CD1c-positive myeloid dendritic cell (primary cell): ENCODE measurements at regions not wholly inside any gene's neighbourhood (a gene's known extent, or its start where the extent isn't known, plus 50 kb on each side); places are given as distances from the start of the nearest gene placed in this dataset.
A peak's percentile ranks its signal among the peaks of the same experiment; 100 is the strongest.

ENCODE experiments used
- DNase-seq: peaks from one replicate; pipeline ENCODE4 v3.0.0-alpha.2; 2016; ENCODE audit errors: extremely low spot score

DNA sequence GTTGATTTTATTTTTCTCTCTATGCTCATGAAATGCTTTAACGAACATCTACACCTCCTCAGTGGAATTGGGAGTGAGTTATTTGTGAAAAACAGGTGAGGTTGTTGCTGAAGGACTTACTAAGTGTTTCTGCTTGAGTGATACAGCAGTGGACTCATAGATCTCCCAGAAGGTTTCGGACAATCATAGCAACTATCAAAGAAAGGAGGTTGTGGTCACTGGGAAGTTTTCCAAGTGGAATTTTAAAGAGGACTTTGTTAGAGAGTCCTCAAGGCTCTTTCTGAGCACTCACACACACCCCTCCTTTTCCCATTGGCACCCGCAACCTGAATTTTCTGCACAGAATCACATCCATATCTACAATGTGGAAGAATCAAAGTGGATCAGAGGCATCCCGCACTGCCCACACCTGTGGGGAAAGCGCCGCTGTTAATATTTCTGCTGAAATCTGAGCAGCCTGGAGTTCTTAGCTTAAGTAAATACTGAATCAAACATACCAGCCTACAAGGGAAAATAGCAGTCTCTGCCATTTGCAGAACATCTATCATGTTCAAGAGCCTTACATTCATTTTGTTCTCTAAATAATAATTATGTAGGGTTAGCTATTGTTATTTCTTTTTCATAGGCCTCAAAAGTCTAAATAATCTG, 719.4 kb downstream of the DIAPH3 start:
- DNase-seq: no peak

DNA sequence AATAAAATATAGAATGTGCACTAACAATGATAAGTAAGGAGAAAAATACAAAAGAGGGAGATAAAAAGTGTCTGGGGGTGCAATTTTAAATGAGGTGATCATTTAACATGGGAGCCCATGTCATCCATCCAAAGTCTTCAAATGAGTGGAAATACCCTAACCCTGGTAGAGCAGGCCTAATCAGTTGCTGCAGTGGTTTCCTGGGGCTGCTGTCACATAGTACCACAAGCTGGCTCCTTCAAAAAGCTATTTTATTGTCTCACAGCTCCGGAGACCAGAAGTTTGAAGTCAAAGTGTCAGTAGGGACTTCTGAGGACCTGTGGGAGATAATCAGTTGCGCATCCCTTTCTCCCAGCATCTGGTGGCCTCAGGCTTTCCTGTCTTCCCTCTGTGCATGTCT, 717.9 kb downstream of the DIAPH3 start:
- no peak for DNase-seq

GRCh38 chr13:59446391-59446790, 717.3 kb downstream of the DIAPH3 start:
- DNase-seq: no peak

DNA sequence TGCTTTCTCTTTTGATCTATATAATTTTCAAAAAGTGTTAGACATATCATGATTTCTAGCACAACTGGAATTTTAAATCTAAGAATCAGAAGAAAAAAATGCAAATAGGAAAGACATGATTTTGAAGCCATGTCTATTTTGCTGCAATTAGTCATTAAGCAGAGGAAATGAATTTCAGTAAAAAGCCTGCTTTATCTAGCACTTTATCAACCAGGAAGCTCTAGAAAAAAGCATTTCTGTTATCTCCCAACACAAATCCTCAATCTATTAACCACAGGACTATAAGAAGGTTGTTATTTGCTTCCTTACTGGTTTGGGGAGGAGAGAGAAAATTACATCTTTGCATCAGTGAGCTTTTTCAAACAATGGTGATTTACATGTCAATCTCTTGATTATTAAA, 716.7 kb downstream of the DIAPH3 start:
- DNase-seq: no peak

GRCh38 chr13:59447846-59448620, 715.7 kb downstream of the DIAPH3 start:
- no peak for DNase-seq

DNA sequence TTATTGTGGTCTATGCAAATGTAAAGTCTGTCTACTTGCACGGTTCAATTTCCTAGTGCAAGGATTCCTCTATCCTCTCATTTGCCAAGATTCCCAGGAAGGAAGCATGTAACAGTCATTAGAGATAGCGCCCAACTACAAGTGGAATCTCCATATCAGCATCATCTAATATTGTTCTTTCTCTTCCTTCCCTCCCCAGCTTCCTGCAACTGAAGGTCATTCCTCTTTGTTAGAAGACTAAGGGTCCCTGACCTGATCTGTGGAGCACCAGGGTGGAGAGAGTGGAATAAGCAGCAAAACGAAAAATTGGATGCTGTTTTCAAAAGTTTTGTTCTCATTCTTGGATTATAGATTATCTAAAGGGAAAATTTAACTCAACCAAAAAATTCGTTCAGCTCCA, 714.0 kb downstream of the DIAPH3 start:
- no peak for DNase-seq

GRCh38 chr13:59450229-59450628, 713.5 kb downstream of the DIAPH3 start:
- DNase-seq: no peak

GRCh38 chr13:59451236-59451635, 712.5 kb downstream of the DIAPH3 start:
- no peak for DNase-seq

- DNase-seq: peak; percentile 63
Observed at GRCh38 chr13:59452189-59452890, 711.4 kb downstream of the DIAPH3 start.

GRCh38 chr13:59458908-59459579, 704.7 kb downstream of the DIAPH3 start:
- DNase-seq: peak; percentile 29

- no peak for DNase-seq
Observed at GRCh38 chr13:59459972-59460371, 703.8 kb downstream of the DIAPH3 start.

DNA sequence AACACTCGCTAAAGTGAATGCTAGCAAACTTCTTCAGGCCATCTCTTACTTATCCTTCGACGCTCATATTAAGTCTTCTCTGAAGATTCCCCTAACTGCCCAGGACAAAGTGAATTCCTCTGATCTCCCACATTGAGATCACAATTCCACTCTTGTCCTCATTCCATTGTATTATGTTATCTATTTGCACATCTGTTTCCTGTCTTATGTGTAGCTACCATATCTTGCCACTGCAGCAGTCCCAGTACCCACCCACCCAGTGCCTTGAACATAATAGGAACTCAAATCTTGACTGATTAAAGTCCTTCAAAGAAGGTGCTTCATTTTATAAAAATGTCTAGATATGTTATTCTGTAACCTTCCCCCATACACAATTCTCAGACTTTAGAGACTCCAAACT, 702.3 kb downstream of the DIAPH3 start:
- no peak for DNase-seq

DNA sequence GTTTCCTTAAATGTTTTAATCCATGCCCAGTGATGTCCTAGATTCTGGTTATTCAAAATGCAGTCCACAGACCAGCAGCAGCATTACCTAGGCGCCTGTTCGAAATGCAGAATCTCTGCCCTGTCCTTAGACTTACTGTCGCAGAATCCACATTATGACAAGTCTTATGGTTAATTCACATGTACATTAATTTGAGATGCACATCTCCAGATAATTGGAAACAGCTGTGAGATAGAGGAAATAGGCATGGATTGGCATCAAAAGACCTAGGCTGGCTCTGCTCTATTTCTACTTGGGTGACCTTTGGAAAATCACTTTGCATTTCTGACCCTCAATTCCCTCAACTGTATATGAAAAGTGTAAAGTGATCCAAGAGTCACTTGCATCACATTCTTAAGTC, 700.7 kb downstream of the DIAPH3 start:
- DNase-seq: no peak

GRCh38 chr13:59464926-59465325, 698.8 kb downstream of the DIAPH3 start:
- DNase-seq: no peak

- no peak for DNase-seq
Observed at GRCh38 chr13:59468396-59468795, 695.3 kb downstream of the DIAPH3 start.

DNA sequence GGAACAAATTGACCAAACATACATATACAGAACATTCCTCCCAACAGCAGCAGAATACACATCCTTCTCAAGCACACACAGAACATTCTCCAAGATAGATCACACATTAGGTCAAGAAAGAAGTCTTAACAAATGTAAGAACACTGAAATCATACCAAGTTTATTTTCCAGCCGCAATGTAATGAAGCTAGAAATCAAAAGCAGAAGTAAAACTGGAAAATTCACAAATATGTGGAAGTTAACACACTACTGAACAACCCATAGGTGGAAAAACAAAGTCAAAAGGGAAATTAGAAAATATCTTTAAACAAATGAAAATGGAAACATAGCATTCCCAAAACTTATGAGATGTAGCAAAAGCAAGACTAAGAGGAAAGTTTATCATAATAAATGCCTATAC, 692.6 kb downstream of the DIAPH3 start:
- DNase-seq: peak; percentile 31

DNA sequence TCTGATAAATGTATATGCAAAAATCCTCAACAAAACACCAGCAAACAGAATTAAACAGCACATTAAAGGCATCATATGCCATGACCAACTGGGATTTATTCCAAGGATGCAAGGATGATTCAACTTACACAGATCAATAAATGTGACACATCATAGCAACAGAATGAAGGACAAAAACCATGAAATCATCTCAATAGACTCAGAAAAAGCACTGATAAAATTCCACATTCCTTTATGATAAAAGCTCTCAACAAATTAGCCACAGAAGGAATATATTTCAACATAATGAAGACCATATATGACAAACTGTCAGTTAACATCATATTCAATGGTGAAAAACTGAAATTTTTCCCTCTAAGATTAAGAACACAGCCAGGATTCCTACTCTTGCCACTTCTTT, 691.6 kb downstream of the DIAPH3 start:
- no peak for DNase-seq

- no peak for DNase-seq
Observed at GRCh38 chr13:59474696-59475095, 689.0 kb downstream of the DIAPH3 start.

DNA sequence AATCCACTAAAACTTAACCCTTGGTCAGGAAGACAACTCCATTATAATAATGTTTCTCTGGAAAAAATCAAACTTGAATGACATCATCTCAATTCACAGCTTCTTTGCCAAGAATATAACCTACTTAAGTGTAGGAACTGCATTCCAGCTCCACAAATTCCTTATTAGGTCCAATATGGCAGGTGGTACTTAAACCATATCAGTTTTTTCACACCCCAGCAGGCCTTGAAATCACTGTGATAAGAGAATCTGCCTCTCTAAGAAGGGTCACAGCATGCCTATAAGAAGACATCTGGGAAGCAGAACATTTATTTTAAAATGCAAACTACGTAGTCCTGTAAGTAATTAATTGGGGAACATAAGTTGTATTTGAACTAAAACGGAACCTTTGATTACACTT, 687.8 kb downstream of the DIAPH3 start:
- no peak for DNase-seq

- DNase-seq: no peak
Observed at GRCh38 chr13:59476366-59476765, 687.4 kb downstream of the DIAPH3 start.

- DNase-seq: no peak
Observed at GRCh38 chr13:59477011-59477410, 686.7 kb downstream of the DIAPH3 start.

DNA sequence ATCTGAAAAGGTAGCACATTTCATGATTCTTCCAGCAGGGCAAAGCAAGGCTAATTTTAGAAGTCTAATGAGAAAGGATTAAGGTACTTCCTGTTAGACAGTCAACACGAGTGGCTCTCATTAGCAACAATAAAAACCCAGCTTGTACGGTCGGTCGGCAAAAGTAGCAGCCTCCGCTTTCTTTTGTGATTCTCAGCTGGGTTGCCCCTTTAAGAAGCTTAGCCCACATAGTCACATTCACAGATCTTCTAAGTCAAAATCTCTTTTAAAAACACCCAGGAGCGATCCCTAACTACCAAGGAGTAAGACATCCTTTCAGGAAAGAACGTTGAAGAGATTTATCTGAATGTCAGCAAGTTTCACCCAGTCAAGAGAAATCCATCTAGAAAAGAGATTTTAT, 684.8 kb downstream of the DIAPH3 start:
- DNase-seq: no peak
